ENCODE measurements at regions not wholly inside any gene's neighbourhood (a gene's known extent, or its start where the extent isn't known, plus 50 kb on each side); places are given as distances from the start of the nearest gene placed in this dataset.

DNA sequence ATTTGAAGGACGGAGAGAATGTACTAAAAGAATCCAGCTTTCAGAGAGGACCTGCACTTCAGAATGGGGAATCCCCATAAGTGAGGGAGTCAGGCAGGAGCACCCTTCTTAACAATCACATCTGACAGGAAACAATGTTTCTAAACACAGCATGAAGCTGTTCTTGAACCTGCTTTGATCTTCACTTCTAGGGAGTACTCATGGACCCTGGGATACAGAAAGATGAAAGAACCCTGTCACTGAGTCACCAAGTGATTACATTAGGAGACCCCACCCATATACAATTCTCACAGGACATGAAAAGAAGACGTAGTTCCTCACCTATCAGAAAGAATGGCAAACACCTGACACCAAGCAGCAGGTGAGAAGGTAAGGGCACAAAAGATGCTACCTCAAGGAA, 296.9 kb upstream of the ZC3H12C start:
- TF ChIP-seq YY1 (IDR thresholded peaks at IDR 0.05; ENCODE audit: insufficient read depth, insufficient read length) (no peak), ZNF274 (IDR thresholded peaks at IDR 0.05; ENCODE audit: low read depth, low read length) (no peak), SUZ12 (IDR thresholded peaks at IDR 0.05; ENCODE audit: extremely low read depth, insufficient read depth, insufficient read length) (no peak)

Measured in NT2/D1 (cell line).